Loucy (cell line): ENCODE measurements at regions not wholly inside any gene's neighbourhood (a gene's known extent, or its start where the extent isn't known, plus 50 kb on each side); places are given as distances from the start of the nearest gene placed in this dataset.

Experiments
- EZH2phosphoT487 ChIP-seq: fragments of 200-600 bp; IDR thresholded peaks from 2 replicates; pipeline ENCODE4 v1.6.1; 2018; ENCODE audit warnings: antibody characterized with exemption, mild to moderate bottlenecking, moderate library complexity, borderline replicate concordance
- TF ChIP-seq, protein P1 (sequence below): fragments of 200-600 bp; sonication (generic); conservative IDR thresholded peaks from 2 replicates; pipeline ENCODE4 v1.5.1; 2014; ENCODE audit warnings: mild to moderate bottlenecking, antibody characterized with exemption, low read length

DNA sequence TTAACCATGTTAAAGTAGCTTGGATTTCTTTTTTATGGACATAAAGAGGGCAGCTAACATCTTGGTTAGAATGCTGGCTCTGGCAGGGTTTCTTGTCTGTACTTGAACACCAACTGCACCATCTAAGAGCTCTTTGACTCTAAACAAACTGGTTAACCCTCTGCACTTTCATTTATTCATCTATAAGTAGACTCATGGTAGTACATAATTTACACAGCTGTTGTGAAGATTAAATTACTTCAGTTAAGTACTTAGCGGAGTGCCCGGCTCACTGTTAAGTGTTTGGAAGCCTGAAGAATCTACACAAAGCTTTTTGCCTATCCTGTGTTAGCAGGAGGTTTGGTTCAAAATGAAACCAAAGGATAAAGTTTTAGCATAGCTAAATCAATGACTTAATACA, 846.2 kb upstream of the API5 start:
- TF ChIP-seq, protein P1, sequence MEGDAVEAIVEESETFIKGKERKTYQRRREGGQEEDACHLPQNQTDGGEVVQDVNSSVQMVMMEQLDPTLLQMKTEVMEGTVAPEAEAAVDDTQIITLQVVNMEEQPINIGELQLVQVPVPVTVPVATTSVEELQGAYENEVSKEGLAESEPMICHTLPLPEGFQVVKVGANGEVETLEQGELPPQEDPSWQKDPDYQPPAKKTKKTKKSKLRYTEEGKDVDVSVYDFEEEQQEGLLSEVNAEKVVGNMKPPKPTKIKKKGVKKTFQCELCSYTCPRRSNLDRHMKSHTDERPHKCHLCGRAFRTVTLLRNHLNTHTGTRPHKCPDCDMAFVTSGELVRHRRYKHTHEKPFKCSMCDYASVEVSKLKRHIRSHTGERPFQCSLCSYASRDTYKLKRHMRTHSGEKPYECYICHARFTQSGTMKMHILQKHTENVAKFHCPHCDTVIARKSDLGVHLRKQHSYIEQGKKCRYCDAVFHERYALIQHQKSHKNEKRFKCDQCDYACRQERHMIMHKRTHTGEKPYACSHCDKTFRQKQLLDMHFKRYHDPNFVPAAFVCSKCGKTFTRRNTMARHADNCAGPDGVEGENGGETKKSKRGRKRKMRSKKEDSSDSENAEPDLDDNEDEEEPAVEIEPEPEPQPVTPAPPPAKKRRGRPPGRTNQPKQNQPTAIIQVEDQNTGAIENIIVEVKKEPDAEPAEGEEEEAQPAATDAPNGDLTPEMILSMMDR: no peak
- TF ChIP-seq EZH2phosphoT487: no peak
